Esophagus muscularis mucosa (tissue), 4 donors: ENCODE measurements at regions not wholly inside any gene's neighbourhood (a gene's known extent, or its start where the extent isn't known, plus 50 kb on each side); places are given as distances from the start of the nearest gene placed in this dataset.

Source experiments
- EP300 ChIP-seq: sonication (generic); formaldehyde crosslinking; IDR thresholded peaks from one replicate; pipeline ENCODE4 v1.6.1; 2017; ENCODE audit warnings: antibody characterized with exemption
- POLR2A ChIP-seq: fragments of 450-650 bp; IDR thresholded peaks from one replicate; pipeline ENCODE4 v1.6.1; 2017; ENCODE audit warnings: antibody characterized with exemption, moderate library complexity, mild to moderate bottlenecking, low read depth
- TF ChIP-seq, protein P1 (sequence below), 3 experiments: fragments of 200-600 bp in 2 of 3; fragments of 450-650 bp in 1 of 3; sonication (generic) in 2 of 3; IDR thresholded peaks; one replicate each; pipeline ENCODE4 v1.5.1; 2017 to 2019; ENCODE audit warnings: antibody characterized with exemption in 3 of 3, mild to moderate bottlenecking in 2 of 3, moderate library complexity in 1 of 3

GRCh38 chr5:17150531-17150930 lies 66.9 kb upstream of the BASP1 start:
- no peak for TF ChIP-seq EP300
- TF ChIP-seq, protein P1, sequence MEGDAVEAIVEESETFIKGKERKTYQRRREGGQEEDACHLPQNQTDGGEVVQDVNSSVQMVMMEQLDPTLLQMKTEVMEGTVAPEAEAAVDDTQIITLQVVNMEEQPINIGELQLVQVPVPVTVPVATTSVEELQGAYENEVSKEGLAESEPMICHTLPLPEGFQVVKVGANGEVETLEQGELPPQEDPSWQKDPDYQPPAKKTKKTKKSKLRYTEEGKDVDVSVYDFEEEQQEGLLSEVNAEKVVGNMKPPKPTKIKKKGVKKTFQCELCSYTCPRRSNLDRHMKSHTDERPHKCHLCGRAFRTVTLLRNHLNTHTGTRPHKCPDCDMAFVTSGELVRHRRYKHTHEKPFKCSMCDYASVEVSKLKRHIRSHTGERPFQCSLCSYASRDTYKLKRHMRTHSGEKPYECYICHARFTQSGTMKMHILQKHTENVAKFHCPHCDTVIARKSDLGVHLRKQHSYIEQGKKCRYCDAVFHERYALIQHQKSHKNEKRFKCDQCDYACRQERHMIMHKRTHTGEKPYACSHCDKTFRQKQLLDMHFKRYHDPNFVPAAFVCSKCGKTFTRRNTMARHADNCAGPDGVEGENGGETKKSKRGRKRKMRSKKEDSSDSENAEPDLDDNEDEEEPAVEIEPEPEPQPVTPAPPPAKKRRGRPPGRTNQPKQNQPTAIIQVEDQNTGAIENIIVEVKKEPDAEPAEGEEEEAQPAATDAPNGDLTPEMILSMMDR (IDR thresholded peaks at IDR 0.05), result no peak
- no peak for TF ChIP-seq POLR2A
